Panc1 (cell line): ENCODE measurements at regions not wholly inside any gene's neighbourhood (a gene's known extent, or its start where the extent isn't known, plus 50 kb on each side); places are given as distances from the start of the nearest gene placed in this dataset.

Source experiments
- ATAC-seq: fragments of 200-7000 bp; cut with Tn5 transposase; 2 replicates; pipeline ENCODE4 v1.9.1; 2020; ENCODE audit warnings: mild to moderate bottlenecking, moderate library complexity
- BruUV-seq: library from RNA; stranded (reverse); fragments of 400-500 nt; replicated peaks from 2 replicates; lab custom pipeline; 2021; lab: Mats Ljungman, UMichigan
- CTCF ChIA-PET: fragments of 300-600 bp; sonication (Branson Sonifier 250); formaldehyde crosslinking; loops from one replicate; lab custom pipeline; 2022; ENCODE audit warnings: antibody characterized with exemption; lab: Charles Lee
- POLR2A ChIA-PET: fragments of 300-600 bp; sonication (Branson Sonifier 250); formaldehyde crosslinking; loops from one replicate; lab custom pipeline; 2022; ENCODE audit warnings: antibody characterized with exemption; lab: Charles Lee
- DNase-seq: peaks from one replicate; pipeline ENCODE4 v3.0.0-alpha.2; 2010; ENCODE audit warnings: low read depth, low spot score
- H3K27ac ChIP-seq: 2 replicates; pipeline ENCODE4 v1.5.1; 2011; ENCODE audit warnings: mild to moderate bottlenecking, low read length, inconsistent platforms
- H3K27me3 ChIP-seq: fragments of 200-500 bp; sonication (Bioruptor generic); 2 replicates; pipeline ENCODE4 v1.6.0; 2014; ENCODE audit warnings: low read length, inconsistent platforms; ENCODE audit not compliant: control insufficient read depth, insufficient read depth
- H3K36me3 ChIP-seq: fragments of 200-500 bp; sonication (Bioruptor generic); 2 replicates; pipeline ENCODE4 v1.5.1; 2014; ENCODE audit warnings: inconsistent platforms, mild to moderate bottlenecking, low read length, moderate library complexity; ENCODE audit not compliant: control insufficient read depth, insufficient read depth
- H3K4me1 ChIP-seq: 2 replicates; pipeline ENCODE4 v1.5.1; 2011; ENCODE audit warnings: inconsistent platforms, mild to moderate bottlenecking, low read length, moderate library complexity; ENCODE audit not compliant: control insufficient read depth, insufficient read depth
- H3K4me3 ChIP-seq, 2 experiments: 2 replicates each; pipeline ENCODE4 v1.5.1; 2011 to 2012; ENCODE audit warnings: low read depth in 2 of 2, low read length in 2 of 2, mild to moderate bottlenecking in 2 of 2, inconsistent platforms in 1 of 2, moderate library complexity in 1 of 2
- H3K9me3 ChIP-seq: fragments of 200-500 bp; sonication (Bioruptor generic); 2 replicates; pipeline ENCODE4 v1.5.1; 2014; ENCODE audit warnings: low read depth, mild to moderate bottlenecking, inconsistent platforms, low read length, moderate library complexity; ENCODE audit not compliant: control insufficient read depth, insufficient read depth
- CTCF ChIP-seq: fragments of 450-650 bp; IDR thresholded peaks from 2 replicates; pipeline ENCODE4 v1.5.1; 2017; ENCODE audit warnings: mild to moderate bottlenecking
- POLR2AphosphoS5 ChIP-seq: IDR thresholded peaks from 2 replicates; pipeline ENCODE4 v1.6.1; 2012; ENCODE audit warnings: mild to moderate bottlenecking, low read depth, low read length, moderate library complexity
- REST ChIP-seq, 2 experiments: IDR thresholded peaks; 2 replicates each; pipeline ENCODE4 v1.6.1; 2011 to 2012; ENCODE audit warnings: low read depth in 2 of 2, control low read depth in 1 of 2, low read length in 1 of 2, mild to moderate bottlenecking in 1 of 2, moderate library complexity in 1 of 2; ENCODE audit not compliant: insufficient read depth in 1 of 2
- SIN3A ChIP-seq: IDR thresholded peaks from 2 replicates; pipeline ENCODE4 v1.6.1; 2012; ENCODE audit warnings: low read depth, mild to moderate bottlenecking, low read length, moderate library complexity, borderline replicate concordance; ENCODE audit not compliant: insufficient read depth
- TCF7L2 ChIP-seq: IDR thresholded peaks from 2 replicates; pipeline ENCODE4 v1.6.1; 2011; ENCODE audit warnings: mild to moderate bottlenecking, low read depth, low read length, inconsistent platforms
- in situ Hi-C: cut with HindIII; loops from 2 replicates; pipeline ENCODE4 v1.10.0; 2016; ENCODE audit warnings: low sequenced_read_pairs, low pct_unique_long_range_greater_than_20kb
- intact Hi-C: fragments of 100-400 bp; cut with micrococcal nuclease; formaldehyde crosslinking; loops from one replicate; pipeline ENCODE4 v1.10.0; 2022; ENCODE audit not compliant: unreplicated experiment

- H3K4me1 ChIP-seq: no peaks in the 10 kb centered on the region
- no peak for DNase-seq
- TF ChIP-seq CTCF (no peak), REST (IDR thresholded peaks at IDR 0.05; ENCODE audit: insufficient read depth in 1 of 2, low read depth in 2 of 2, low read length in 1 of 2) (no peak), TCF7L2 (no peak), SIN3A (no peak), POLR2AphosphoS5 (no peak)
- H3K27ac ChIP-seq: no peak overlapping the region
- in situ Hi-C loops (no loop called here), intact Hi-C loops (no loop called here)
- H3K4me3 ChIP-seq: no peak overlapping the region
- POLR2A ChIA-PET: no interaction called here
- H3K27me3 ChIP-seq: no peaks in the 10 kb centered on the region
- CTCF ChIA-PET: no interaction called here
- no peak for ATAC-seq
- BruUV-seq: no TSS peak
- no peaks in the 10 kb centered on the region for H3K9me3 ChIP-seq
- no peaks in the 10 kb centered on the region for H3K36me3 ChIP-seq
These were observed 81.8 kb upstream of the CLDN10 start for GRCh38 chr13:95470574-95471366.

GRCh38 chr13:95471960-95472359 is 80.6 kb upstream of the CLDN10 start:
- H3K27ac ChIP-seq: no peak overlapping the region
- no peak for TF ChIP-seq CTCF
- TF ChIP-seq SIN3A: no peak
- no peak for TF ChIP-seq TCF7L2
- TF ChIP-seq REST (IDR thresholded peaks at IDR 0.05; ENCODE audit: insufficient read depth in 1 of 2, low read depth in 2 of 2, low read length in 1 of 2): no peak
- no peak for TF ChIP-seq POLR2AphosphoS5
- DNase-seq (no peak), ATAC-seq (no peak)
- ChIA-PET CTCF (no interaction called here), POLR2A (no interaction called here)
- BruUV-seq: no TSS peak
- H3K4me3 ChIP-seq: no peak overlapping the region
- H3K9me3 ChIP-seq: no peaks in the 10 kb centered on the region
- no peaks in the 10 kb centered on the region for H3K27me3 ChIP-seq
- intact Hi-C loops (no loop called here), in situ Hi-C loops (no loop called here)
- H3K4me1 ChIP-seq: no peaks in the 10 kb centered on the region
- H3K36me3 ChIP-seq: no peaks in the 10 kb centered on the region
